22Rv1 (cell line): ENCODE measurements at regions not wholly inside any gene's neighbourhood (a gene's known extent, or its start where the extent isn't known, plus 50 kb on each side); places are given as distances from the start of the nearest gene placed in this dataset.

ENCODE experiments used
- CTCF ChIP-seq: fragments of 450-650 bp; IDR thresholded peaks from 2 replicates; pipeline ENCODE4 v1.5.1; 2017; ENCODE audit warnings: mild to moderate bottlenecking
- ZFX ChIP-seq: fragments of 450-650 bp; IDR thresholded peaks from 2 replicates; pipeline ENCODE4 v1.6.1; 2017; ENCODE audit warnings: antibody characterized with exemption, borderline replicate concordance

- TF ChIP-seq CTCF (no peak), ZFX (no peak)
These were observed 718.1 kb downstream of the SMARCA1 start for GRCh38 chrX:128805236-128805635.
